ENCODE measurements at regions not wholly inside any gene's neighbourhood (a gene's known extent, or its start where the extent isn't known, plus 50 kb on each side); places are given as distances from the start of the nearest gene placed in this dataset.

- BruUV-seq (replicated peaks) = no TSS peak
- Histone ChIP-seq H3K14ac (replicated peaks; ENCODE audit: low read depth, low read length) (no peak overlapping the region), H3K4ac (ENCODE audit: low read depth, low read length) (no peak overlapping the region), H2BK120ac (ENCODE audit: low read depth, low read length) (no peak overlapping the region), H3K27me3 (ENCODE audit: control insufficient read depth, insufficient read depth, low read length) (no peaks in the 10 kb centered on the region; the same call in 1 of the 2 replicates), H3K9me3 (ENCODE audit: control insufficient read depth, insufficient read depth, low read length) (no peaks in the 10 kb centered on the region), H3K9ac (ENCODE audit: low read depth, low read length) (no peak overlapping the region), H3K4me3 (ENCODE audit: insufficient read depth, low read depth, low read length) (no peak overlapping the region), H3K27ac (ENCODE audit: insufficient read depth, low read length) (no peak overlapping the region), H3K9me1 (ENCODE audit: insufficient read depth, low read length) (no peaks in the 10 kb centered on the region), H3K79me1 (ENCODE audit: low read depth in 1 of 2, low read length in 2 of 2) (no peaks in the 10 kb centered on the region), H2BK20ac (ENCODE audit: low read depth, low read length) (no peak overlapping the region), H4K91ac (ENCODE audit: insufficient read depth, low read depth, low read length) (no peak overlapping the region), H3K4me1 (ENCODE audit: control insufficient read depth, insufficient read depth, low read length) (no peaks in the 10 kb centered on the region), H2AK5ac (ENCODE audit: low read depth, low read length) (no peak overlapping the region), H3K18ac (ENCODE audit: low read depth, low read length) (no peak overlapping the region), H4K5ac (ENCODE audit: low read depth, low read length) (no peak overlapping the region), H2AK9ac (replicated peaks; ENCODE audit: low read depth, low read length, poor library complexity) (no peak overlapping the region), H2BK15ac (ENCODE audit: low read depth, low read length) (no peak overlapping the region), H4K8ac (ENCODE audit: low read depth in 2 of 2, low read length in 2 of 2) (no peak overlapping the region), H3K23ac (ENCODE audit: low read depth, low read length) (no peak overlapping the region), H2BK5ac (ENCODE audit: low read depth, low read length, poor library complexity, severe bottlenecking) (no peak overlapping the region), H4K20me1 (ENCODE audit: insufficient read depth, low read length) (no peaks in the 10 kb centered on the region), H3K36me3 (ENCODE audit: control insufficient read depth, insufficient read depth, low read length) (no peaks in the 10 kb centered on the region), H3K4me2 (ENCODE audit: low read depth, low read length) (no peak overlapping the region), H3K56ac (ENCODE audit: extremely low read depth, insufficient read depth, low read length) (no peak overlapping the region), H2AFZ (replicated peaks; ENCODE audit: low read length, poor library complexity) (no peak overlapping the region)
- dilution Hi-C loops (cut with HindIII; ENCODE audit: low sequenced_read_pairs, unreplicated experiment) (no loop called here), in situ Hi-C loops (cut with MboI; ENCODE audit: low sequenced_read_pairs) (no loop called here), intact Hi-C loops (cut with micrococcal nuclease) (no loop called here)
- ChIA-PET CTCF (no interaction called here), POLR2A (ENCODE audit: unreplicated experiment) (no interaction called here)
- 20% methylated on average over 1 of the region's 8 CpGs; no CpG with 5 or more reads in 1 of the 2 experiments for WGBS, 2 experiments (ENCODE audit: extremely low coverage in 2 of 2, insufficient read length in 1 of 2)
- TF ChIP-seq CEBPB (IDR thresholded peaks at IDR 0.05; ENCODE audit: low read depth, low read length) = no peak
- no peak for ATAC-seq (ENCODE audit: low read depth)
- no peak for DNase-seq
Observed at GRCh38 chr10:104512800-104513199, 128.3 kb upstream of the SORCS3 start.
